ENCODE measurements at regions not wholly inside any gene's neighbourhood (a gene's known extent, or its start where the extent isn't known, plus 50 kb on each side); places are given as distances from the start of the nearest gene placed in this dataset.
"Not testable (repeated sequence)": the region's sequence is repeated elsewhere in the genome, so short reads cannot be mapped to it uniquely, and the experiment has no call there.

GRCh38 chr14:101616202-101616601 is 54.9 kb downstream of the DIO3 start:
- no peak for DNase-seq

DNA sequence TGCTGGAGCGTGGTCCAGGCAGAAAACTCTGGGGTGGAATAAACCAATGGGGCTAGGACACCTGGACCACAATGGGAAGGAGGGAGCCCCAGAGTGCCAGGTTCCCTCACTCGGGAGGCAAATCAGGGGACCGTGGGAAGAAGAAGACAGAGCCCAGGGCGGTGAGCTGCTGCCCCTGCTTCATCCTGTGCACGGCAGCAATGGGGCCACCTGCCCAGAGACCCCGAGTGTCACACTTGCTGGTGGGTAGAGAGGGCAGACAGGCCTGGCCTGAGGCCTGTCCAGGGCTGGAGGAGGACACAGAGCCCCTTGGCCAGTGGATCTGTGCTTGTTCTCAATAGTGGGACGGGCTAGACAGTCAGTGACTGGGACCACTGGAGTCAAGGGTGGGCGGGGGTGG is 58.2 kb downstream of the DIO3 start:
- no peak for DNase-seq

- no peak for DNase-seq
Measured at GRCh38 chr14:101620031-101620788, 58.9 kb downstream of the DIO3 start.

DNA sequence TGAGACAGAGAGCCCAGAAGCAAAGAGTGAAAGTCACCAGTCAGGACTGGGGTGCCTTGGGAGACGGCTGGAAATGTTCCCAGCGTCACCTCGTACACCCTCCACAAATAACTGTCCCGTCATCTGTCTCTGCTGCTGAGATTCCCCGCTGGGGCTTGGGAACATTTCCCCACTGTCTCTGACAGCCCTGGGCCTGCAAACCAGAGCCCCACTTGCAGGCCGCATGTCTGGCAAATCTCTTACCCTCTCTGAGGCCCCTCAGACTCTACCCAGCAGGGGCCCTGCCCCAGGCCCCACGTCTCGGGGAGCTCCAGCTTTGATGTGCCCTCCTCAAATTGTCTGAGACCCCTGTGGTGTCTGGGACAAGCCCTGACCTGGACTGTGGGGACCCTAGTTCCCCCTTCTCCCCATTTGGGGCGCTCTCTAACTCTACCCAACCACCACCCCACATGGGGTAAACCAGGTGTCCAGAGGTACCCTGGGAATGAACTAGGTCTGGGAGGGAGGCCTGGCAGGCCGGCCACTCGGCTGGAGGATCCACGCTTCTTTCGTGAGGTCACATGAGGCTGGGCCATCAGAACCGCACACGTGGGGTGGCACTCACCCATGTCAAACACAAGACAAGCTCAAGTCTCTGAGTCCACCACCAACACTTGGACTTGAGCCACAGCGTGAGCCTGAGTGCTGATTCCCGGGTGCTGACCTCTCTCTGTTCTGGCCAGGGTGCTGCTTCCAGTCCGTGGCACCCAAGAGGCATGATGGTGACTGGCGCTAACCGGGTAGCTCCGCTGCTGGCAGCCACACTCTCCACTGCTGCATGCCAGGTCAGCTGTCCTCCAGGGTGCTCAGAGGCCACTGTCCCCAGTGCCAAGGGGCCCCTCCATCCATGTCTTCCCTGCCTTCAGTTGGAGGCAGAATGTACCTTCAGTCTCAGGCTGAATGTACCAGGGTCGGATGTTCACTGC is 59.8 kb downstream of the DIO3 start:
- DNase-seq = no peak

DNA sequence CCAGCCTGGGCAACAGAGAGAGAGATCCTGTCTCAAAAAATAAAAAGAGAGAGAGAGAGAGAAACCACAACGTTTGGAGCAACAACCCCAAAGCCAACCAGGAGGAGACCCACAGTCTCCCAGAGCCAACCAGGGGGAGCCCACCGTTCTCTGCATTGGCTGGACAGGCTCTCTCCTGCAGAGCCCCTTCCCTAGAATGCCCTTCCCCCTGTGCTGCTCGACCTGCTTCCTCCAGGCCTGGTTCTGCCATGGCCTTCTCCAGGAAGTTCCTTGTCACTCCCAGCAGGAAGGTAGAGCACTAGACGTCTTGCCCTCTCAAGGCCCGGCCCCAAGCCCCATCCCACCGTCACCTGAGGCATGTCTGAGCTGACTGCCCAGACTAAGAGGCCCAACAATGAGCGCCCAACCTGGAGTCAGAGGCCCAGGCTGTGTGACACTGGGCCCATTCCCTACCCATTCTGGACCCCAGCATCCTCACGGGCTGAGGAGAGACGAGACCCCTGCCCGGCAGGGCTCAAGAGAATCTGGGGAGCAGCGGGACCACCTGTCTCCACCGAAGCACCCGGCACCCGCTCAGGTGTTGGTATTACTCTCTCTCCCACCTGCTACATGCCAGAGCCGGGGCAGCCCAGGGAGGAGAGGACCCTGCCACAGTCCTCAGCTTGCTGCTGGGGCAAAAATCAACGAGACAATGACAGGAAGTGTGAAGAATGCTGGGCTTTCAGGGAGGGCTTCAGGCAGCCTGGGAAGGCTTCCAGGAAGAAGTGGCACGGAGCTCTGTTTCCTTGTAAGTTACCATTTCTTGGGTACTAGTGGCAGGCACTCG is 61.2 kb downstream of the DIO3 start:
- no peak for DNase-seq

- DNase-seq = no peak
Measured at GRCh38 chr14:101623077-101623372, 61.7 kb downstream of the DIO3 start.

DNA sequence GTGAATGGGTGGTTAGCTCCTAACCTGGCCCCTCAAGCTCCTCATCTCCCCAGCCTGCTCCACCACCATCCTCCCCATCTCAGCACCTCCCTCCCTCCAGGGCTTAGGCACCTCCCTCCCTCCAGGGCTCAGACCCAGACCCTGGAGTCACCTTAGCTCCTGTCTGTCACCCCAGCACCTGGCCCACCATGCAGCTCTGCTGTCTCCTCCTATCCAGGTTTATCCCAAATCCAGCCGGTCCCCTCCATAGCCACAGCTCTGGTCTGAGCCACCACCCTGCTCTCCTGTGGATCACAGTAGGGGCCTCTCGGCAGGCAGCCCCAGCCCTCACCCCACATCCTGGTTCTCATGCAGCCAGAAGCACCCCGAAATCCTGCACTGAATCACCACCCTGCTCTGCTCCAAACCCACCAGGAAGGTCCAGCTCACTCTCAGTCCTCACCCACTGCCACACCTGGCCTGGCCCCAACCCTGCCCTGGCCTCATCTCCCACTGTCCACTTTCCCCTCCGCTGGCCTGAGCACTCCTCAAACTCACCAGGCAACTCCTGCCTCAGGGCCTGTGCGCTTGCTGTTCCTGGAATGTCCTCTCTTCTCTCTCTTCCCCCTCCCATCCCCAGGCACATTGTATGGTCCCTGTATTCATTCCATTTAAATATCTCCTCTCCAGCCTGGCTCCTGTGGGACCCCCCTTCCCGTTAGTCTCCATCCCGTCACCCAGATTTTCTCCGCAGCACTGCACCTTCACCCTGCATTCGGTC is 62.6 kb downstream of the DIO3 start:
- no peak for DNase-seq

- DNase-seq = no peak
Measured at GRCh38 chr14:101624536-101624935, 63.2 kb downstream of the DIO3 start.

DNA sequence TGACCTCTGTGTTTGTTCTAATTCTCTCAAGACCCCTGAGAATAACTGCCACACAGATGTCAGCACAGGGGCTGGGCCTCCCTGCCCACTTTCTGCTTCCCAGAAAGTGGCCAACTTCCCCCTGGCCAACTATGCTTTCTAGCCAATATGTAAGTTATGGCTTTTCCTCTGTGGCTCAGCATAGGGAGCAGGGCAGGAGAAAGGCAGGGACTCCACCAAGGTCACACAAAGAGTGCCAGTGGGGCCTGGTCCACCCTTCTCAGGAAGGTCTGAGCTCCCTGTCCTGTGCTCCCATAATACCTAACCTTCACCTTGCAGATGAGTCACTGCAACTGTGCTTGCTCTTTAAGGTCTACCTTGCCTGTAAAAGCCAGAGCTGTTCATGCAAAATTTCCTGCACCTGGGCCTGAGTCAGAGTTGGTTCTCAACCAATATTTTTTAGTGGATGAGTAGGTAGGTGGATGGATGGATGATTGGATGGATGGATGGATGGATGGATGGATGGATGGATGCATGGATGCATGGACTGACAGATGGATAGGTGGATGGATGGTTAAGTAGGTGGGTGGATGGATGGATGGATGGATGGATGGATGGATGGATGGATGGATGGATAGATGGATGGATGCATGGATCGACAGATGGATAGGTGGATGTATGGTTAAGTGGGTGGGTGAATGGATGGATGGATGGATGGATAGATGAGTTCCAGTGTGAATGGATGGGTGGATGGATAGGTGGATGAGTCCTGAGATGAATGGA is 64.2 kb downstream of the DIO3 start:
- no peak for DNase-seq

DNA sequence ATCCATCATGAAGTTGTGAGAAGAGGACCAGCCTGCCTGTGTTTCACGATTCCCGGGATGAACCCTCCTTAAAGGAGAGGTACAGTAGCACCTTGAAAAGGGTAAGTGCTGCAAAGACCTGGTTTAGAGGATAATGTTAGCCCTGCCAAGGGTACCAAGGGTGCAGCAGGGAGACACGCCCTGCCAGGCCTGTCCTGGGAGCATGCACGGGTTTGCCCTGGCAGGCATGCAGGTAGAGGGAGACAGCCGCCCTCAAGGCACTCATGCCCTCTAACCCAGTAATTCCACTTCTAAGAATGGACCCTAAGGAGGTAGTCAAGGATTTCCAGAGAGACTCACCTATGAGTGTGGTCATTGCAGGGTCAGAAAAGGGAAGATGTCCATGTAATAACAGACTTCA is 65.0 kb downstream of the DIO3 start:
- DNase-seq = no peak

DNA sequence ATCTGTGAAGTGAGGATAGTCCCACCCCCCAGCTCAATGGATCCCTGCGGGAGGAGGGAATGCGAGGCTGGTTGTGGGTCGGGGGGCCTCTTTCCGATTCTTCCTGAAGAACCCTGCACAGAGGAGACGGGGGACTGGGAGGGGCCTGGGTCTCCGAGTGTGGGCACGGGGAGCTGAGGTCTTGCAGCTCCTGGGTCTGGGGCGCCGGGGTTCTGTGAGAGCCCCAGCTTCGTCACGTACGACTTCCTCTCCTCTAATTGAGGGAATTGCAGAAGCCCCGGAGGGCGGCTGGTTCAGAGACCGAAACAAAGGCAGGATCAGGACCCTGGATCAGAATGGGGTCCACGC is 66.6 kb downstream of the DIO3 start:
- no peak for DNase-seq

DNA sequence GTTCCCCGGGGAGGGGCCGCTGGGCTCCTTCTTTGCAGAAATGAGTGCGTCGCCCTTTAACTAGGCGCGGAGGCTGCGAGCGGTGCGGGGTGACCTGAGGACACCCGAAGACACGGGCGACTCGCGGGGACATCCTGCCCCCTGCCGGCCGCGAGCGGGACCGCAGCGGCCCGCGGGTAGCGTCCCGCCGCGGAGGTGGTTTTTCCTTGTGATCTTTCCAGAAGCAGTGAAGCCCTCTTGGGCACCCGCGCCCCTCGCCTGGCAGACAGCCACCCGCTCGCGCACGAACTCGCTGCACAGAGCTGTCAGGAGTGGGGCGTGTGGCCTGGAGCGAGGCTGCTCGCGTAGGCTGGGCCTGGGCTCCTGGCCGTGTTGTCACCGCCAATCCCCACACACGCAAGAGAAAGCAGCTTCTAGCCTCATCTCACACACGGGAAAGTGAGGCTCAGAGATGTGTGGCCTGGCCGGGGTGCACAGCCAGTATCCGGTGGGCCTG is 67.2 kb downstream of the DIO3 start:
- DNase-seq = peak; percentile 63

DNA sequence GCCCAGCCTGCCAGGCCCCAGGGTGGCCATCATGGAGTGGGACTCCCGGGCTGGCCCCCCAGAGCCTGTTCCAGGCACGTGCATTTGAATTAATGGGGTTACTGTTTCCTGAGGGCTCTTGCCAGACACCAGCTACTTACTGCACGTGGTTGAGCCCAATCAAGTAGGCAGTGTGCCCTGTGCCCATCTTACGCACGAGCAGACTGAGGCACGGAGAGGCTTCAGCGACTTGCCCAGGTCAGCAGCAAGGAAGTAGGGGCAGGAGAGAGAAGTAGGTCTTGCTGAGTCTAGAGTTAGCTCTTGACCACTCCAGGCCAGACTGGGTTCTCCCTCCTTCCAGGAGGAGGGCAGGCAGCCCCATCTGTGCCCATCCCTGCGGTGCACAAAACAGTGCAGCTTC is 67.7 kb downstream of the DIO3 start:
- DNase-seq = no peak

- DNase-seq = no peak
Measured at GRCh38 chr14:101630056-101630965, 69.0 kb downstream of the DIO3 start.

DNA sequence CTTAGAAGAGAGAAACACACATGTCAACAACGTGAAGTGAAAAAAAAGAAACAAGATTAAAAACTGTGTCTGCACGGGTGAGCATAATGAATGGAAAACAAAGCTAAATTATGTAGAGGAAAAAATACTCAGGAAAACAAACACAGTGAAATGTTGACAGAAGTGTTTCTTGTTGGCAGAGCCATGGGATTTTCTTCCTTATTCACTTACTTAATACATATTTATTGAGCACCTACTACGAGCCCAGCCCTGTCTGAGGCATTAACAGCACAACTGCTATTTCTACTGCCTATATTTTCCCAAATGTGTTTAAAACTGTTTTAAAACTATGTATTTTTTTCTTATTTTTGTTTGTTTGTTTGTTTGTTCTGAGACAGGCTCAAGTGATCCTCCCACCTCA is 69.9 kb downstream of the DIO3 start:
- DNase-seq = no peak

- not testable (repeated sequence) for DNase-seq
Measured at GRCh38 chr14:101631970-101632369, 70.7 kb downstream of the DIO3 start.

DNA sequence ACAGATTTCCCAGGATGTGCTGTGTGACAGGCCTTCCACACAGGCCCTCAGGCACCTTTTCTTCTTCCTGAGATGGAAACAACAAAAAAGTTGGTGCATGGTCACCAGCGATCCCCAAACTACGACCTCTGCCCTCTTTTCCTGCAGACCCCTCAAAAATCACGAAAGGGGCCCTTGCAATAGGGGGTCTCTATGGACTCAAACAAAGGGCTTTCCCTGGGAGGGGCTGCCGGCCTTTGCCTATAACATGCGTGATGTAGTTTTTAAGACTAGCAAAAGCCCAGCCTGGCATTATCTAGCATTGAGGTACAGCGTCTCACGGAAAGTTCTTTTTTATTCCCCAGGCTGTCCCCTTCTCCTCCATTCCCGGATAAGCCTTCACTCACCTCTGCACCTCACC is 71.2 kb downstream of the DIO3 start:
- DNase-seq = no peak

GRCh38 chr14:101633276-101633675 is 72.0 kb downstream of the DIO3 start:
- no peak for DNase-seq

GRCh38 chr14:101634202-101634849 is 73.0 kb downstream of the DIO3 start:
- DNase-seq = no peak

All from effector CD4-positive, alpha-beta T cell (primary cell).